ENCODE measurements at regions not wholly inside any gene's neighbourhood (a gene's known extent, or its start where the extent isn't known, plus 50 kb on each side); places are given as distances from the start of the nearest gene placed in this dataset.

- ChIA-PET POLR2A (no interaction called here), CTCF (no interaction called here)
- no peak for DNase-seq (ENCODE audit: extremely low spot score)
- no peak for TF ChIP-seq SUZ12 (IDR thresholded peaks at IDR 0.05)
- TF ChIP-seq FOXA1 (IDR thresholded peaks at IDR 0.05) = no peak
- no peak for TF ChIP-seq ARNT (IDR thresholded peaks at IDR 0.05)
- no peak for TF ChIP-seq FOXK2 (IDR thresholded peaks at IDR 0.05)
- TF ChIP-seq LEF1 (IDR thresholded peaks at IDR 0.05; ENCODE audit: borderline replicate concordance) = no peak
- TF ChIP-seq PKNOX1 (IDR thresholded peaks at IDR 0.05) = no peak
- TF ChIP-seq SP1 (IDR thresholded peaks at IDR 0.05) = no peak
- TF ChIP-seq ZNF384 (IDR thresholded peaks at IDR 0.05) = no peak
- no peak for TF ChIP-seq TARDBP (IDR thresholded peaks at IDR 0.05)
Observed at GRCh38 chr1:30277911-30278310, 445.5 kb downstream of the MATN1 start.

GRCh38 chr1:30277415-30277814 lies 446.0 kb downstream of the MATN1 start:
- DNase-seq (ENCODE audit: extremely low spot score) = no peak
- POLR2A ChIA-PET = no interaction called here
- no peak for TF ChIP-seq SUZ12 (IDR thresholded peaks at IDR 0.05)
- no peak for TF ChIP-seq ARNT (IDR thresholded peaks at IDR 0.05)
- no peak for TF ChIP-seq L3MBTL2 (conservative IDR thresholded peaks at IDR 0.05)
- CTCF ChIA-PET = no interaction called here

DNA sequence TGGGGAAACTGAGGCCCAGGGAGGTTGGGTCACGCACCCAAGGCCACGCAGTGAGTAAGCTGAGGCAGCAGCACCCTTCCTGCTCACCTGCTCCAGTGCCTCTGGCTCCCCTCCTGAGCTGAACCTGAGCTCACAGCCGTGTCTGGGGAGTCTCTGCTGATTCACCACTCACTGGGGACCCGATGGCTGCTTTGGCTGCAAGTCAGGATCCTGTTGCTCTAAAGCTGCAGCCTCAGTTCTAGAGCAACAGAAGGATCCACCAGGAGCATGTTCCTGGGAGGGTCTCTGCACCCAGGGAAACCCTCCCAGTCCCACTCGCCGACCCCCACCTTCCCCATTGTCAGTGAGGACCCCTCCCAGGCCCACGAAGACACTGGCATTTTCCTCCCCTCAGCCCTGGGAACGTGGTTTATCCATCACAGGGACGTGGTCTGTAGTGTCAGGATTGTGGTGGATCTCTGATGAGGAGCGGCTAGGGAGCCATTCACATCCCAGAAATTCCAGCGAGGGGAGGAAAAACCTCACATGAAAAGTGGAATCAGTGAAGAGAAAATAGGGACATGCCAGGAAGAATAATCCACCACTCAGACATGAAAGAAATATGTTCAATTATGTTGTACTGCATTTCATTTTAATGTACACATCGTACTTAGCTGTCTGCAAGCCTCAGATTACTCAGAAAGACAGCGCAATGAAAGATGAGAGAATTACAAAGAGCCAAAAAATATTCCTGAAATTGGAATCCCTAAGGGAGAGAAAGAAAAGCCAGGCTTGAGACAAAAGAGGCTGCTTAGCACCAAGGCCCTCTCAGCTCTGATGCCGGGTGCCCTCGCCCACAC lies 447.2 kb downstream of the MATN1 start:
- CTCF ChIA-PET = no interaction called here

GRCh38 chr1:30274976-30275621 lies 448.3 kb downstream of the MATN1 start:
- TF ChIP-seq ZNF384 (IDR thresholded peaks at IDR 0.05) = no peak
- no peak for TF ChIP-seq NFRKB (IDR thresholded peaks at IDR 0.05)
- TF ChIP-seq CTBP1 (IDR thresholded peaks at IDR 0.05; ENCODE audit: borderline replicate concordance) = no peak
- no peak for TF ChIP-seq FOXK2 (IDR thresholded peaks at IDR 0.05)
- no peak for TF ChIP-seq LEF1 (IDR thresholded peaks at IDR 0.05; ENCODE audit: borderline replicate concordance)
- CTCF ChIA-PET = no interaction called here
- DNase-seq (ENCODE audit: extremely low spot score) = no peak
- POLR2A ChIA-PET = no interaction called here

More for the DNA sequence above, 447.2 kb downstream of the MATN1 start:
- no peak for DNase-seq (ENCODE audit: extremely low spot score)
- TF ChIP-seq ARNT (IDR thresholded peaks at IDR 0.05) = no peak
- TF ChIP-seq BHLHE40 (IDR thresholded peaks at IDR 0.05; ENCODE audit: borderline replicate concordance) = no peak
- TF ChIP-seq CTBP1 (IDR thresholded peaks at IDR 0.05; ENCODE audit: borderline replicate concordance) = no peak
- no peak for TF ChIP-seq LEF1 (IDR thresholded peaks at IDR 0.05; ENCODE audit: borderline replicate concordance)
- TF ChIP-seq PKNOX1 (IDR thresholded peaks at IDR 0.05) = no peak
- POLR2A ChIA-PET = no interaction called here

GRCh38 chr1:30274173-30274970 lies 449.0 kb downstream of the MATN1 start:
- no peak for DNase-seq (ENCODE audit: extremely low spot score)
- no peak for TF ChIP-seq FOXM1 (IDR thresholded peaks at IDR 0.05; ENCODE audit: borderline replicate concordance)
- no peak for TF ChIP-seq LEF1 (IDR thresholded peaks at IDR 0.05; ENCODE audit: borderline replicate concordance)
- TF ChIP-seq SP1 (IDR thresholded peaks at IDR 0.05) = no peak
- no peak for TF ChIP-seq FOXA1 (IDR thresholded peaks at IDR 0.05)
- TF ChIP-seq PKNOX1 (IDR thresholded peaks at IDR 0.05) = no peak
- no peak for TF ChIP-seq SUZ12 (IDR thresholded peaks at IDR 0.05)
- TF ChIP-seq ZNF384 (IDR thresholded peaks at IDR 0.05) = no peak
- no peak for TF ChIP-seq L3MBTL2 (conservative IDR thresholded peaks at IDR 0.05)
- no peak for TF ChIP-seq HDGF (IDR thresholded peaks at IDR 0.05; ENCODE audit: borderline replicate concordance)
- no peak for TF ChIP-seq FOXK2 (IDR thresholded peaks at IDR 0.05)
- TF ChIP-seq ELF4 (IDR thresholded peaks at IDR 0.05) = no peak
- TF ChIP-seq ARNT (IDR thresholded peaks at IDR 0.05) = no peak
- TF ChIP-seq TARDBP (IDR thresholded peaks at IDR 0.05) = no peak
- no peak for TF ChIP-seq BHLHE40 (IDR thresholded peaks at IDR 0.05; ENCODE audit: borderline replicate concordance)
- no peak for TF ChIP-seq NFRKB (IDR thresholded peaks at IDR 0.05)
- TF ChIP-seq CTBP1 (IDR thresholded peaks at IDR 0.05; ENCODE audit: borderline replicate concordance) = no peak
- ChIA-PET CTCF (no interaction called here), POLR2A (no interaction called here)

DNA sequence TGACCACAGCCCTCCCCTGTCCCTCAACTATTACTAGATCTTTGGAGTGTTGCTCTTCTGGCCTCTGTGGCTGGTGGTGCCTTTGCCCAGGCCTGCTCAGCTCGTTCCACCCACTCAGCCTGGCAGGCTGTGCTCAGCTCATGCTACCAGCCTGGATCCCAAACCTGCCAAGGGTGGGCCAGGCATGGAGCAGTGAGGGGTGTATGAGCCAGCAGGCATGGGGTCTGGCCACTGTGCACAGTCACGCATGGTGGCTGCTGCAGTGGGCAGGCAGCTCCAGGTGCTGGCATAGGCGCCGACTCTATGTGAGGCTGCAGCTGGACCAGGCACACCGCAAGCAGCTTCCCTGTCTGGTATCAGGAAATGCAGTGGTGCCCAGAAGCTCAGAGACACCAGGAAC lies 449.9 kb downstream of the MATN1 start:
- no peak for DNase-seq (ENCODE audit: extremely low spot score)
- ChIA-PET CTCF (no interaction called here), POLR2A (no interaction called here)
- no peak for TF ChIP-seq BHLHE40 (IDR thresholded peaks at IDR 0.05; ENCODE audit: borderline replicate concordance)
- no peak for TF ChIP-seq CTBP1 (IDR thresholded peaks at IDR 0.05; ENCODE audit: borderline replicate concordance)
- TF ChIP-seq ELF4 (IDR thresholded peaks at IDR 0.05) = no peak
- no peak for TF ChIP-seq NFRKB (IDR thresholded peaks at IDR 0.05)
- no peak for TF ChIP-seq FOXM1 (IDR thresholded peaks at IDR 0.05; ENCODE audit: borderline replicate concordance)
- no peak for TF ChIP-seq TARDBP (IDR thresholded peaks at IDR 0.05)
- TF ChIP-seq SP1 (IDR thresholded peaks at IDR 0.05) = no peak
- TF ChIP-seq ARNT (IDR thresholded peaks at IDR 0.05) = no peak
- TF ChIP-seq SUZ12 (IDR thresholded peaks at IDR 0.05) = no peak
- TF ChIP-seq L3MBTL2 (conservative IDR thresholded peaks at IDR 0.05) = no peak
- TF ChIP-seq ZNF384 (IDR thresholded peaks at IDR 0.05) = no peak
- no peak for TF ChIP-seq FOXK2 (IDR thresholded peaks at IDR 0.05)
